GM23338 (cell line): ENCODE measurements at regions not wholly inside any gene's neighbourhood (a gene's known extent, or its start where the extent isn't known, plus 50 kb on each side); places are given as distances from the start of the nearest gene placed in this dataset.
"Not testable (repeated sequence)": the region's sequence is repeated elsewhere in the genome, so short reads cannot be mapped to it uniquely, and the experiment has no call there.

ENCODE experiments used
- ATAC-seq: fragments of 200-7000 bp; cut with Tn5 transposase; 3 replicates; pipeline ENCODE4 v1.9.1; 2020
- DNase-seq: peaks from one replicate; pipeline ENCODE4 v3.0.0-alpha.2; 2015; ENCODE audit warnings: low spot score
- H2AFZ ChIP-seq: fragments of 200-600 bp; sonication (generic); 2 replicates; pipeline ENCODE4 v1.8.0; 2016; ENCODE audit warnings: antibody characterized with exemption, mild to moderate bottlenecking, moderate library complexity
- H3F3A ChIP-seq: fragments of 200-600 bp; sonication (generic); replicated peaks from 2 replicates; pipeline ENCODE4 v1.8.0; 2017; ENCODE audit warnings: antibody characterized with exemption, mixed run types, low read depth
- H3K27ac ChIP-seq: fragments of 200-600 bp; sonication (generic); 2 replicates; pipeline ENCODE4 v1.6.1; 2016; ENCODE audit warnings: low read depth
- H3K27me3 ChIP-seq: fragments of 200-600 bp; sonication (generic); 2 replicates; pipeline ENCODE4 v1.8.0; 2016; ENCODE audit warnings: mild to moderate bottlenecking, mixed run types, moderate library complexity; ENCODE audit not compliant: insufficient read depth
- H3K36me3 ChIP-seq: fragments of 200-600 bp; sonication (generic); 2 replicates; pipeline ENCODE4 v1.8.0; 2016; ENCODE audit warnings: mild to moderate bottlenecking; ENCODE audit not compliant: insufficient read depth
- H3K4me1 ChIP-seq: fragments of 200-600 bp; sonication (generic); 2 replicates; pipeline ENCODE4 v1.8.0; 2016; ENCODE audit warnings: mild to moderate bottlenecking, moderate library complexity; ENCODE audit not compliant: insufficient read depth
- H3K4me2 ChIP-seq: fragments of 200-600 bp; sonication (generic); 2 replicates; pipeline ENCODE4 v1.7.1; 2017; ENCODE audit warnings: mixed run types
- H3K4me3 ChIP-seq: fragments of 200-600 bp; sonication (generic); 2 replicates; pipeline ENCODE4 v1.6.1; 2016; ENCODE audit warnings: mixed run types
- H3K79me2 ChIP-seq: fragments of 200-600 bp; sonication (generic); replicated peaks from 2 replicates; pipeline ENCODE4 v1.8.0; 2017; ENCODE audit warnings: mild to moderate bottlenecking; ENCODE audit not compliant: insufficient read depth
- H3K9me2 ChIP-seq: fragments of 200-600 bp; sonication (generic); 2 replicates; pipeline ENCODE4 v1.8.0; 2017; ENCODE audit not compliant: insufficient read depth
- H4K20me1 ChIP-seq: fragments of 200-600 bp; sonication (generic); replicated peaks from 2 replicates; pipeline ENCODE4 v1.8.0; 2017; ENCODE audit warnings: mild to moderate bottlenecking; ENCODE audit not compliant: insufficient read depth
- H3K27ac Mint-ChIP-seq: 2 replicates; pipeline ENCODE4 v1.8.0; 2020; ENCODE audit warnings: inconsistent platforms, mild to moderate bottlenecking, moderate library complexity, mixed read lengths
- H3K27me3 Mint-ChIP-seq: 3 replicates; pipeline ENCODE4 v1.8.0; 2022; ENCODE audit warnings: low read depth, mild to moderate bottlenecking, moderate library complexity, mixed read lengths, inconsistent platforms; ENCODE audit not compliant: insufficient read depth, poor library complexity
- H3K36me3 Mint-ChIP-seq: 3 replicates; pipeline ENCODE4 v1.8.0; 2021; ENCODE audit warnings: low read depth, mild to moderate bottlenecking, inconsistent platforms, moderate library complexity, mixed read lengths
- H3K4me1 Mint-ChIP-seq: 3 replicates; pipeline ENCODE4 v1.8.0; 2020; ENCODE audit warnings: mild to moderate bottlenecking, inconsistent platforms, mixed read lengths
- H3K4me3 Mint-ChIP-seq: 3 replicates; pipeline ENCODE4 v1.8.0; 2021; ENCODE audit warnings: moderate library complexity, mild to moderate bottlenecking, inconsistent platforms, mixed read lengths
- H3K9me3 Mint-ChIP-seq: 3 replicates; pipeline ENCODE4 v1.8.0; 2020; ENCODE audit warnings: moderate library complexity, mild to moderate bottlenecking, inconsistent platforms, mixed read lengths
- CREB1 ChIP-seq: fragments of 250-450 bp; sonication (Bioruptor Pico); IDR thresholded peaks from 2 replicates; pipeline ENCODE4 v1.5.0; 2020; ENCODE audit warnings: low read depth, mild to moderate bottlenecking, moderate library complexity
- CTCF ChIP-seq, 2 experiments: fragments of 200-600 bp in 1 of 2; sonication (generic) in 1 of 2; conservative IDR thresholded peaks; 2 replicates each; pipeline versions ENCODE4 v1.5.1 to v1.6.1; 2016 to 2017; ENCODE audit warnings: antibody characterized with exemption in 2 of 2, low read depth in 2 of 2, mild to moderate bottlenecking in 2 of 2, moderate library complexity in 1 of 2
- EZH2 ChIP-seq: fragments of 200-600 bp; sonication (generic); IDR thresholded peaks from one replicate; pipeline ENCODE4 v1.8.0; 2017; ENCODE audit warnings: antibody characterized with exemption, mild to moderate bottlenecking, low read depth; ENCODE audit not compliant: unreplicated experiment
- JUNB ChIP-seq: IDR thresholded peaks from one replicate; pipeline ENCODE4 v1.6.1; 2016; ENCODE audit warnings: antibody characterized with exemption; ENCODE audit not compliant: unreplicated experiment
- NANOG ChIP-seq: IDR thresholded peaks from 2 replicates; pipeline ENCODE4 v1.6.1; 2016; ENCODE audit warnings: antibody characterized with exemption, borderline replicate concordance
- POLR2AphosphoS5 ChIP-seq: IDR thresholded peaks from 2 replicates; pipeline ENCODE4 v1.6.1; 2016; ENCODE audit warnings: antibody characterized with exemption, low read depth
- STAT1 ChIP-seq: IDR thresholded peaks from one replicate; pipeline ENCODE4 v1.6.1; 2016; ENCODE audit warnings: antibody characterized with exemption; ENCODE audit not compliant: unreplicated experiment
- ZNF114 ChIP-seq: fragments of 250-450 bp; sonication (Bioruptor Pico); IDR thresholded peaks from 2 replicates; pipeline ENCODE4 v1.5.0; 2020; ENCODE audit warnings: mild to moderate bottlenecking, moderate library complexity
- ZNF331 ChIP-seq: fragments of 250-450 bp; sonication (Bioruptor Pico); IDR thresholded peaks from 2 replicates; pipeline ENCODE4 v1.5.0; 2020; ENCODE audit warnings: low read depth, mild to moderate bottlenecking, moderate library complexity
- TF ChIP-seq, protein P1 (sequence below): IDR thresholded peaks from one replicate; pipeline ENCODE4 v1.6.1; 2018; ENCODE audit warnings: antibody characterized with exemption; ENCODE audit not compliant: unreplicated experiment
- TF ChIP-seq, protein P2 (sequence below): IDR thresholded peaks from 2 replicates; pipeline ENCODE4 v1.6.1; 2016; ENCODE audit warnings: antibody characterized with exemption

DNA sequence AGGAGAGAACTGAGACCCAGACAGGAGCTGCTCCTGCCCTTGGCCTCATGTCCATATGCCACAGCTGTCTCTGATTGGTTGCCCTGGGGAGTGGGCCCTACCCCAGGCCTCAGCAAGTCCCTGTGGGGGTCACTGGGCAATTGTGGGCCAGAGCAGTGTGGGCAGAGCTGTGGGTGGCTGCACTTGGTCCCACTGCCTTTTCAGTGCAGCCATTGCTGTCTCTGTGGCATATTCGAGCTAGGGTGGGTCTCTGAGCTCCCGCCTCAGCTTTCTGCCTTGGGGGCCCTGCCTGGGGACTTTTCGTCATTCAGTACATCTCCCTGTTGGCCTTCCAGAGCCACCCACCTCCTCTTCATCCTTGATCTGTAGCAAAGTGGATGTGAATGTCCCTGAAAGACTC, 69.8 kb upstream of the LRPAP1 start (continued):
- no peak for TF ChIP-seq JUNB
- TF ChIP-seq, protein P1, sequence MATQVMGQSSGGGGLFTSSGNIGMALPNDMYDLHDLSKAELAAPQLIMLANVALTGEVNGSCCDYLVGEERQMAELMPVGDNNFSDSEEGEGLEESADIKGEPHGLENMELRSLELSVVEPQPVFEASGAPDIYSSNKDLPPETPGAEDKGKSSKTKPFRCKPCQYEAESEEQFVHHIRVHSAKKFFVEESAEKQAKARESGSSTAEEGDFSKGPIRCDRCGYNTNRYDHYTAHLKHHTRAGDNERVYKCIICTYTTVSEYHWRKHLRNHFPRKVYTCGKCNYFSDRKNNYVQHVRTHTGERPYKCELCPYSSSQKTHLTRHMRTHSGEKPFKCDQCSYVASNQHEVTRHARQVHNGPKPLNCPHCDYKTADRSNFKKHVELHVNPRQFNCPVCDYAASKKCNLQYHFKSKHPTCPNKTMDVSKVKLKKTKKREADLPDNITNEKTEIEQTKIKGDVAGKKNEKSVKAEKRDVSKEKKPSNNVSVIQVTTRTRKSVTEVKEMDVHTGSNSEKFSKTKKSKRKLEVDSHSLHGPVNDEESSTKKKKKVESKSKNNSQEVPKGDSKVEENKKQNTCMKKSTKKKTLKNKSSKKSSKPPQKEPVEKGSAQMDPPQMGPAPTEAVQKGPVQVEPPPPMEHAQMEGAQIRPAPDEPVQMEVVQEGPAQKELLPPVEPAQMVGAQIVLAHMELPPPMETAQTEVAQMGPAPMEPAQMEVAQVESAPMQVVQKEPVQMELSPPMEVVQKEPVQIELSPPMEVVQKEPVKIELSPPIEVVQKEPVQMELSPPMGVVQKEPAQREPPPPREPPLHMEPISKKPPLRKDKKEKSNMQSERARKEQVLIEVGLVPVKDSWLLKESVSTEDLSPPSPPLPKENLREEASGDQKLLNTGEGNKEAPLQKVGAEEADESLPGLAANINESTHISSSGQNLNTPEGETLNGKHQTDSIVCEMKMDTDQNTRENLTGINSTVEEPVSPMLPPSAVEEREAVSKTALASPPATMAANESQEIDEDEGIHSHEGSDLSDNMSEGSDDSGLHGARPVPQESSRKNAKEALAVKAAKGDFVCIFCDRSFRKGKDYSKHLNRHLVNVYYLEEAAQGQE = no peak
- no peak for TF ChIP-seq CTCF (conservative IDR thresholded peaks at IDR 0.05; ENCODE audit: low read depth in 2 of 2)

GRCh38 chr4:3601108-3601690, 69.0 kb upstream of the LRPAP1 start:
- not testable (repeated sequence) for H3K36me3 Mint-ChIP-seq, H3K79me2 ChIP-seq, H3K4me1 ChIP-seq, H3K9me2 ChIP-seq, H3K4me1 Mint-ChIP-seq, H3K4me3 Mint-ChIP-seq, H3K9me3 Mint-ChIP-seq, H3F3A ChIP-seq, H3K27me3 ChIP-seq, H2AFZ ChIP-seq, DNase-seq, H4K20me1 ChIP-seq, H3K4me2 ChIP-seq, H3K27ac Mint-ChIP-seq, H3K4me3 ChIP-seq, H3K36me3 ChIP-seq, H3K27ac ChIP-seq, H3K27me3 Mint-ChIP-seq, ATAC-seq

- no peak overlapping the region for H3K4me3 ChIP-seq
- no peaks in the 10 kb centered on the region; the same call in 2 of the 3 replicates for H3K36me3 Mint-ChIP-seq
- DNase-seq (no peak), ATAC-seq (no peak)
- H3K4me1 Mint-ChIP-seq = no peaks in the 10 kb centered on the region
- H3K27ac Mint-ChIP-seq = no peak overlapping the region
- peaks cover 3% of the 10 kb centered on the region; the same call in 1 of the 3 replicates for H3K9me3 Mint-ChIP-seq
- no peaks in the 10 kb centered on the region for H3K4me1 ChIP-seq
- H3F3A ChIP-seq = no peaks in the 10 kb centered on the region
- no peaks in the 10 kb centered on the region for H3K9me2 ChIP-seq
- no peaks in the 10 kb centered on the region for H3K36me3 ChIP-seq
- no peak overlapping the region for H2AFZ ChIP-seq
- H3K4me3 Mint-ChIP-seq = no peak overlapping the region
- no peak overlapping the region for H3K27ac ChIP-seq
- H3K27me3 Mint-ChIP-seq = peaks cover 6% of the 10 kb centered on the region
- H3K79me2 ChIP-seq = no peaks in the 10 kb centered on the region
- no peaks in the 10 kb centered on the region for H4K20me1 ChIP-seq
- no peak overlapping the region for H3K4me2 ChIP-seq
- no peaks in the 10 kb centered on the region for H3K27me3 ChIP-seq
- no peak for TF ChIP-seq ZNF114
- no peak for TF ChIP-seq POLR2AphosphoS5
- TF ChIP-seq, protein P2, sequence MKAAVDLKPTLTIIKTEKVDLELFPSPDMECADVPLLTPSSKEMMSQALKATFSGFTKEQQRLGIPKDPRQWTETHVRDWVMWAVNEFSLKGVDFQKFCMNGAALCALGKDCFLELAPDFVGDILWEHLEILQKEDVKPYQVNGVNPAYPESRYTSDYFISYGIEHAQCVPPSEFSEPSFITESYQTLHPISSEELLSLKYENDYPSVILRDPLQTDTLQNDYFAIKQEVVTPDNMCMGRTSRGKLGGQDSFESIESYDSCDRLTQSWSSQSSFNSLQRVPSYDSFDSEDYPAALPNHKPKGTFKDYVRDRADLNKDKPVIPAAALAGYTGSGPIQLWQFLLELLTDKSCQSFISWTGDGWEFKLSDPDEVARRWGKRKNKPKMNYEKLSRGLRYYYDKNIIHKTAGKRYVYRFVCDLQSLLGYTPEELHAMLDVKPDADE = no peak
- TF ChIP-seq CTCF (conservative IDR thresholded peaks at IDR 0.05; ENCODE audit: low read depth in 2 of 2) = no peak
- no peak for TF ChIP-seq ZNF331 (CRISPR knock-in tag)
- TF ChIP-seq NANOG = no peak
- TF ChIP-seq STAT1 = no peak
- TF ChIP-seq CREB1 (CRISPR knock-in tag) = no peak
- TF ChIP-seq EZH2 = no peak
Observed at GRCh38 chr4:3599951-3600350, 67.7 kb upstream of the LRPAP1 start.
